Sigmoid colon (tissue), 4 donors: ENCODE measurements at regions not wholly inside any gene's neighbourhood (a gene's known extent, or its start where the extent isn't known, plus 50 kb on each side); places are given as distances from the start of the nearest gene placed in this dataset.

ENCODE experiments used
- CTCF ChIP-seq, 4 experiments: fragments of 450-650 bp in 3 of 4; fragments of 200-600 bp in 1 of 4; IDR thresholded peaks; one replicate each; pipeline ENCODE4 v1.5.1; 2016 to 2019; ENCODE audit warnings: antibody characterized with exemption in 4 of 4, mild to moderate bottlenecking in 3 of 4, moderate library complexity in 2 of 4
- POLR2A ChIP-seq, 2 donors: fragments of 450-650 bp; IDR thresholded peaks; one replicate each; pipeline ENCODE4 v1.6.1; 2016; ENCODE audit warnings: antibody characterized with exemption in 2 of 2, mild to moderate bottlenecking in 2 of 2, moderate library complexity in 2 of 2
- POLR2AphosphoS5 ChIP-seq, 4 donors: sonication (generic); formaldehyde crosslinking; IDR thresholded peaks; one replicate each; pipeline ENCODE4 v1.6.1; 2017; ENCODE audit warnings: antibody characterized with exemption in 4 of 4

DNA sequence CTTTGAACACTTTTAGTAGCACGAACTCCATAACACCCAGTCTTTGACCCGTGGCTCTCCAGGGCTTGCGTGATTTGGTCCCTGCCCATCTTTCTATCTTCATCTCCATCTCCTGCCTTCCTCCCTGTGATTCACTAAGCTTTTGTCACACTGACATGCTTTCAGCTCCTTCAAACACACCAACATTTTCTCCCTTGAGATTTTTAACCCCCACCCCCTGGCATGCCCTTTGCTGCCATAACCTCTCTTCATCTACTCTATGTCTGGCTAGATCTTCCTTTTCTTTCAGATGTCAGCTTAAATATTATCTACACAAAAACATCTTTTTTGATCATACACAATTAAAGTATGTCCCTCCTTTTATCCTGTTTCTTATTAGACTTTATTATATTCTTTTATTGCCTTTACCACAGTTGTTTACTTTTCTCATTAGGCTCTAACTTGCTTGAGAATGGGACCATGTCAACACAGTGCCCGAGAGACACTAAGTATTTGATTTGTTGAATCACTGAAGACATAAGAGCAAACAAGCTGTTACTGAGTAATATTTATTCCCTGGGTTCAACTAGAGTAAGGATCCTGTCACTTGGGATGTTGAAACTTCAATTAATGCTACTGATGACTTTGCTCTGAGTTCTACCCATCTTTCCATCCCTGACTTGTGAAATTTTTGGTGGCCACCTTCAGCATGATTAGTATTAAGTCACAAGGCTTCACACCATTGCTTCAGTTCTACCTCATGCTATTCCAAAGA, 387.3 kb downstream of the LRIG3 start:
- no peak for TF ChIP-seq CTCF (IDR thresholded peaks at IDR 0.05)
- no peak for TF ChIP-seq POLR2A (IDR thresholded peaks at IDR 0.05)
- no peak for TF ChIP-seq POLR2AphosphoS5 (IDR thresholded peaks at IDR 0.05)
